K562 (cell line): ENCODE measurements at regions not wholly inside any gene's neighbourhood (a gene's known extent, or its start where the extent isn't known, plus 50 kb on each side); places are given as distances from the start of the nearest gene placed in this dataset.

Source experiments
- CHAMP1 ChIP-seq: fragments of 450-650 bp; IDR thresholded peaks from 2 replicates; pipeline ENCODE4 v1.6.1; 2016; ENCODE audit warnings: mild to moderate bottlenecking
- FOXM1 ChIP-seq, 2 experiments: fragments of 450-650 bp in 1 of 2; sonication (generic) in 1 of 2; formaldehyde crosslinking in 1 of 2; IDR thresholded peaks; 2 replicates each; pipeline versions ENCODE4 v1.6.1 to v1.9.0; 2017 to 2022; ENCODE audit warnings: low read depth in 2 of 2, mild to moderate bottlenecking in 2 of 2, missing genetic modification reagents in 1 of 2, moderate library complexity in 1 of 2
- GATAD2A ChIP-seq: fragments of 450-650 bp; IDR thresholded peaks from 2 replicates; pipeline ENCODE4 v1.6.1; 2017
- GTF2B ChIP-seq: IDR thresholded peaks from 2 replicates; pipeline ENCODE4 v1.6.1; 2011; ENCODE audit not compliant: insufficient read length; ENCODE audit errors: extremely low read depth
- HDAC6 ChIP-seq: IDR thresholded peaks from 2 replicates; pipeline ENCODE4 v1.6.1; 2012; ENCODE audit warnings: low read depth, mild to moderate bottlenecking, control low read depth, inconsistent platforms, low read length, moderate library complexity
- KLF16 ChIP-seq: IDR thresholded peaks from 2 replicates; pipeline ENCODE4 v1.6.1; 2016; ENCODE audit warnings: antibody characterized with exemption
- MAFG ChIP-seq: fragments of 450-650 bp; conservative IDR thresholded peaks from 2 replicates; pipeline ENCODE4 v1.6.1; 2016; ENCODE audit warnings: missing genetic modification characterization, missing compliant biosample characterization
- MEF2A ChIP-seq: IDR thresholded peaks from 2 replicates; pipeline ENCODE4 v1.6.1; 2011; ENCODE audit warnings: low read depth, mild to moderate bottlenecking, low read length, moderate library complexity; ENCODE audit not compliant: control insufficient read depth
- NCOA2 ChIP-seq, 2 experiments: fragments of 450-650 bp; IDR thresholded peaks; 2 replicates each; pipeline ENCODE4 v1.6.1; 2018; ENCODE audit warnings: mild to moderate bottlenecking in 2 of 2, moderate library complexity in 1 of 2; ENCODE audit not compliant: partially characterized antibody in 2 of 2
- NCOR1 ChIP-seq: fragments of 450-650 bp; IDR thresholded peaks from 2 replicates; pipeline ENCODE4 v1.6.1; 2016; ENCODE audit warnings: mild to moderate bottlenecking, moderate library complexity
- NR0B1 ChIP-seq: fragments of 450-650 bp; IDR thresholded peaks from one replicate; pipeline ENCODE4 v1.6.1; 2018; ENCODE audit warnings: mild to moderate bottlenecking, moderate library complexity; ENCODE audit not compliant: partially characterized antibody
- NR4A1 ChIP-seq, 2 experiments: fragments of 250-450 bp in 1 of 2; fragments of 450-650 bp in 1 of 2; sonication (Bioruptor Pico) in 1 of 2; IDR thresholded peaks; 2 replicates each; pipeline versions ENCODE4 v1.4.0 to v1.6.1; 2016 to 2020; ENCODE audit warnings: mild to moderate bottlenecking in 2 of 2, missing compliant biosample characterization in 1 of 2, missing genetic modification characterization in 1 of 2, moderate library complexity in 1 of 2
- RFX7 ChIP-seq: fragments of 250-450 bp; sonication (Bioruptor Pico); IDR thresholded peaks from 2 replicates; pipeline ENCODE4 v1.5.1; 2021; ENCODE audit warnings: mild to moderate bottlenecking
- RNF2 ChIP-seq: sonication (generic); IDR thresholded peaks from 2 replicates; pipeline ENCODE4 v1.6.1; 2016
- TCF3 ChIP-seq: sonication (generic); formaldehyde crosslinking; IDR thresholded peaks from 2 replicates; pipeline ENCODE4 v1.4.0; 2020; ENCODE audit warnings: mild to moderate bottlenecking, missing genetic modification reagents
- UBTF ChIP-seq, 2 experiments: IDR thresholded peaks; 2 replicates each; pipeline ENCODE4 v1.6.1; 2012; ENCODE audit warnings: improper control_type of control experiment in 2 of 2, low read depth in 2 of 2, low read length in 2 of 2, borderline replicate concordance in 1 of 2
- ZFPM2 ChIP-seq: fragments of 250-450 bp; sonication (Bioruptor Pico); IDR thresholded peaks from 2 replicates; pipeline ENCODE4 v1.5.1; 2022; ENCODE audit warnings: mild to moderate bottlenecking
- ZNF146 ChIP-seq: IDR thresholded peaks from one replicate; pipeline ENCODE4 v1.6.1; 2018; ENCODE audit warnings: missing compliant biosample characterization; ENCODE audit not compliant: unreplicated experiment
- ZNF165 ChIP-seq: fragments of 250-450 bp; sonication (Bioruptor Pico); IDR thresholded peaks from 2 replicates; pipeline ENCODE4 v1.4.0; 2020; ENCODE audit warnings: borderline replicate concordance
- ZNF512 ChIP-seq: IDR thresholded peaks from 2 replicates; pipeline ENCODE4 v1.6.1; 2016; ENCODE audit warnings: missing genetic modification characterization, missing compliant biosample characterization

GRCh38 chr2:208565690-208566416, 159.3 kb downstream of the PTH2R start (continued):
- TF ChIP-seq RNF2 (0 out of 2 replicates have a peak, but pooled peaks have one; percentile 19), TCF3 (CRISPR knock-in tag) (peak; percentile 66), MAFG (tag) (no peak), RFX7 (no peak), MEF2A (no peak), FOXM1 (IDR thresholded peaks at IDR 0.05; ENCODE audit: low read depth) (peak; percentile 79; the same call in 1 of the 2 replicates), FOXM1 (CRISPR knock-in tag; IDR thresholded peaks at IDR 0.05; ENCODE audit: low read depth) (no peak), ZFPM2 (CRISPR knock-in tag) (no peak), ZNF165 (CRISPR knock-in tag) (no peak), NCOR1 (peak; percentile 60), ZNF146 (CRISPR knock-in tag) (no peak), CHAMP1 (no peak), ZNF512 (tag) (no peak), NR4A1 (CRISPR knock-in tag; IDR thresholded peaks at IDR 0.05) (no peak), NR4A1 (tag; IDR thresholded peaks at IDR 0.05) (no peak), UBTF (IDR thresholded peaks at IDR 0.05; ENCODE audit: borderline replicate concordance in 1 of 2, low read depth in 2 of 2, low read length in 2 of 2) (no peak), HDAC6 (no peak), NR0B1 (no peak), NCOA2 (IDR thresholded peaks at IDR 0.05; ENCODE audit: partially characterized antibody in 2 of 2) (no peak), GTF2B (no peak), GATAD2A (no peak), KLF16 (peak; percentile 73)
